Activated CD8-positive, alpha-beta memory T cell treated with anti-CD3 and anti-CD28 coated beads for 1 hour (primary cell): ENCODE measurements at regions not wholly inside any gene's neighbourhood (a gene's known extent, or its start where the extent isn't known, plus 50 kb on each side); places are given as distances from the start of the nearest gene placed in this dataset.

ENCODE experiments used
- DNase-seq, 2 donors: peaks; one replicate each; pipeline ENCODE4 v3.0.0-alpha.2; 2020; ENCODE audit warnings: low read depth in 1 of 2; ENCODE audit errors: extremely low read depth in 1 of 2

DNA sequence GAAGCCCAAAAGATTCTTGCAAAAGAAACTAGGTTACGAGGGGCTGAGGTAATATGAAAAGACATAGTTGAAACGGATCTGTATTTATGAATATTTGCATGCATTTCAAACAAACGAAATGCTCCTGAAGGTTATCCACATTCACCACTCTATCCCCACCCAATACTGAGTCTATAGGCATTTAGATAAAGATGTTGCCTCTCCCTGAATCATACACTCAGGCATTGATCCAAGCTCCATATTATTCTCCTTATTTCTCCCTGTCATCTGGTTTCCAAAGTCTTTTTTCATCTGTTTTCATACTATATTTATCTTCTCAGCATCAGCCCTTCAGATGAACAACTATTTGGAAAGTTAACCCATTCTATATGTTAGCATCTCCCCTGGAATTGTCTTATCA is 492.5 kb upstream of the TGFBR2 start:
- no peak for DNase-seq

GRCh38 chr3:30114918-30115317 is 491.5 kb upstream of the TGFBR2 start:
- no peak for DNase-seq

GRCh38 chr3:30122359-30122758 is 484.0 kb upstream of the TGFBR2 start:
- no peak for DNase-seq

GRCh38 chr3:30123224-30123623 is 483.2 kb upstream of the TGFBR2 start:
- DNase-seq = no peak

DNA sequence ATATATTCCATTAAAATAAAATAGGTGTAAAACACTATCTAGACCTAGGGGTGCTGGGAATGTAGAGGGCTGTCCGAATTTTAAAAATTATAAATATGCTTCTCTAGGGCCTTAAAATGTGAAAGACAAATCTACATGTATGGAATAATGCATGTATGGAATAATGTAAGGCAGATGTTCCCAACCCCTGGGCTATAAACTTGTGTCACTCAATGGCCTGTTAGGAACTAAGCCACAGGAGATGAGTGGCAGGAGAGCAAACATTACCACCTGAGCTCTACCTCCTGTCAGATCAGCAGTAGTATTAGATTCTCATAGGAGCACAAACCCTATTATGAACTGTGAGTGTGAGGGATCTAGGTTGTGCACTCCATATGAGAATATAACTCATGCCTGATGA is 482.6 kb upstream of the TGFBR2 start:
- no peak for DNase-seq

- no peak for DNase-seq
Measured at GRCh38 chr3:30124435-30125370, 481.7 kb upstream of the TGFBR2 start.

DNA sequence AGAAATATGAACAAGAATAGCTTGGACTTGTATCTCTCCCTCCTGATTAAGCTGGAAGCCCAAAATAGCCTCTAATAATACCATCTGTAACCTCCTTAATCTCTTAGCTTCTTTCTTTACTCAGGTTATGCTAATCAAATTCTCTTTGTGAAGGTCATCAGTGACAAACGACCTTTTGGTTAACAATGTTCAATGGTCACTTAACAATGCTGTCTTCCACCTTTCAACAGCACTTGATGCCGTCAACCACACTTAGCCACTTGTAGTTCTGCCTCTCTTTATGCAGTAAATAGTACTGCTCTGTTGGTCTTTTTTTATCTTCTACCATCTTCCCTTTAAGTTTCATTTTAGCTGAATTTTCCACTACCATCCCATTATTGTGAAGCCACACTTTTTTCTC is 476.6 kb upstream of the TGFBR2 start:
- DNase-seq = no peak

GRCh38 chr3:30130391-30130790 is 476.0 kb upstream of the TGFBR2 start:
- DNase-seq = no peak

- no peak for DNase-seq
Measured at GRCh38 chr3:30131191-30131590, 475.2 kb upstream of the TGFBR2 start.

- no peak for DNase-seq
Measured at GRCh38 chr3:30135190-30135589, 471.2 kb upstream of the TGFBR2 start.

DNA sequence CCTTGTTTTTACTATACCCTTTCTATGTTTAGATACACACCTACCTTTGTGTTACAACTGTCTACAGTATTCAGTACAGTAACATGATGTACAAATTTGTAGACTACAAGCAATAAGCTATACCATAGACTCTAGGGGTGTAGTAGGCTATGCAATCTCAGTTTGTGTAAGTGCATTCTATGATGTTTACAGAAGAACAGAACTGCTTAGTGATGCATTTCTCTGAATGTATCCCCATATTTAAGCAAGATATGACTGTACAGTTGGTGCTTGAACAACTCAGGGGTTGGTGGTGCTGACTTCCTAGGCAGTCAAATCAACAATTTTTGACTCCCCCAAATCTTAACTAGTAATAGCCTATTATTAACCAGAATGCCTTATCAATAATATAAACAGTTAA is 467.1 kb upstream of the TGFBR2 start:
- no peak for DNase-seq

GRCh38 chr3:30140356-30141075 is 465.9 kb upstream of the TGFBR2 start:
- DNase-seq = no peak

DNA sequence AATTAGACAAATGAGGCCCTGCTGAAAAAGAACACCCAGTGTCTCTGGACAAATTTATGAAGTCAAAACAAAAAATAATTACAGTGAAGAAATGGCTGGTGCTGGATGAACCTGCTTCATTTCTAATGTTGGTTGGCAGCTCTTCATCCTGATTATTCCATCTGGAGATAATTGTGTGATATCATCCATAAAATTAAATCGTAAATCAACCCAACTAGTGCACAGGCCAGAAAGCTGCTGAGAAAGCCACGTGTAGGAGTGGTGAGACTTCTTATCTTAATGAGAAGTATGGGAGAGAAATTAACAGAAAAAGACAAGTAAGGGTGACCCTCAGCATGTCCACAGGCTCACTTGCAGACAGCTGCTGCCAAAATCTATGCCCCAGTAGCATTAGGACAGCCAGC is 465.2 kb upstream of the TGFBR2 start:
- DNase-seq = no peak

- no peak for DNase-seq
Measured at GRCh38 chr3:30141927-30142326, 464.5 kb upstream of the TGFBR2 start.

DNA sequence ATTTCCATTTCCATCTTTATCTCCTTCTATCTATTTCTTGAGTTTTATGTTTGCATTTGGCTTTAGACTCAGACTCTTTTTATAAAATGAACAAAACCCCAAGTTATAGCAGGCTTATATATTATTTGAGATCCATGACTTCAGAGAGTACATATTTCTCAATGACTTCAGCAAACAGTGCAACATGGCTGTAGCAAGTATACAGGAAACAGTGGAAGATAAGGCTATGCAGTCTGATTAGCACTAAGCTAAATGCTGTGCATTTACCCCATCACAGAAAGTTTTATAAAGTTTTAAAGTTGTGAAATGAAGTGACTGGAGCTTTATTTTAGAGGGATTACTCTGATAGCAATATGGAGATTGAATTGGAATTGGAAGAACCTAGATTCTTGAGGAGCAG is 463.5 kb upstream of the TGFBR2 start:
- DNase-seq = no peak

GRCh38 chr3:30145281-30145680 is 461.1 kb upstream of the TGFBR2 start:
- DNase-seq = no peak

GRCh38 chr3:30146978-30147377 is 459.4 kb upstream of the TGFBR2 start:
- no peak for DNase-seq

DNA sequence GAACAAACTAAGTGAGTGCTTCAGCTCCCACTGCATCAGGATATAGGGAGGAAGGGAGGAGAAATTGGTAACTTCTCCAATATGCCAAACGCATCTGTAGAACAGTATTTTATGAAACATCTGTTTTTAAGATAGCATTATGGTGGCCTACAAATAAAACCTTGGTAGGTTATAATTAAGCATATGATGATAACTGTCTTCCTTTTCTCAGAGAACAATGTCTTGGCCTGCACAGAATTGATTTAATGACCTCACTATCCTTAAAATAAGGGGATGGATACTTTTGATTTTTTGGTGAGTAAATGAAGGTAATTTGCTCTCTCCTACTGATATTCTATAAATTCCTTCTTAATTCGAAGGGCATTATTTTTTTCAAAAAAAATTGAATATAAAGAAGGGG is 451.5 kb upstream of the TGFBR2 start:
- no peak for DNase-seq

GRCh38 chr3:30155755-30156154 is 450.6 kb upstream of the TGFBR2 start:
- DNase-seq = no peak

- no peak for DNase-seq
Measured at GRCh38 chr3:30156586-30157498, 449.6 kb upstream of the TGFBR2 start.

DNA sequence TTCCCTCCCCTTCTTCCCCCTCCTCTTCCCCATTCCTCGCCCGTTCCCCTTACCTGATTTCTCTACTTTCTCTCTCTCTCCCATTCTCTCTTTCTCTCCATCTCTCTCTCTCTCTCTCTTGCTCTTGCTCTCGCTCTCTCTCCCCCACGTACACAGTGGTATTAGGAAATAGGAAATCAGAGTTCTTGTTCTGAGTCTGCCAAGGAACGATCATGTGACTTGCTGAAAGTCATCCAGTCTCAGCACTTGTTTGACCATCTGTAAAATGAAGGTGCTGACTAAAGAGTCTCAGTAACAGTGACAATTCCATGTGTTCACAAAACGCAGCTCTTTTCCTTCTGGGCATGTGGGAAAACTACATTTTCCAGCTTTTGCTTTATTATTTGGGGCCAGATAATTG is 445.0 kb upstream of the TGFBR2 start:
- DNase-seq = no peak
